ENCODE measurements at regions not wholly inside any gene's neighbourhood (a gene's known extent, or its start where the extent isn't known, plus 50 kb on each side); places are given as distances from the start of the nearest gene placed in this dataset.

DNA sequence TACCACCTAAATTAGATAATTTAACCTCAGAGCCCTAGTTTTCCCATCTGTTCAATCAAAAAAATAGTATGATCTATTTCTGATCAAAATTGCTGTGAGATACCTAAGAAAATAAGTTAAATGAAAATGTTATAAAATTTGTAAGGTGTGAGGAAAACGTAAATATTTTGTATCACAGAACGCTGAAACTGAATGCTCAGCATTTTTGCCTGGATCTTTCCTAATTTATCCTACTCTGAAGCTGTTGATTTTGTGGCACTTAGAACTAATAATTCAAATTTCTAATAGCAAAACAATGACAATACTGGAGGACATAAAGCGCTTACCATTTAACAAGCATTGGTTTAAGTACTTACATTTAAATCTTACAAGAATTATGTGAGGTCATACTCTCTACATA lies 674.2 kb downstream of the FAM181B start:
- POLR2A ChIA-PET = no interaction called here
- CTCF ChIA-PET = no interaction called here
- DNase-seq (ENCODE audit: extremely low spot score) = no peak
- TF ChIP-seq ZNF384 (IDR thresholded peaks at IDR 0.05) (no peak), ELF4 (IDR thresholded peaks at IDR 0.05) (no peak)

DNA sequence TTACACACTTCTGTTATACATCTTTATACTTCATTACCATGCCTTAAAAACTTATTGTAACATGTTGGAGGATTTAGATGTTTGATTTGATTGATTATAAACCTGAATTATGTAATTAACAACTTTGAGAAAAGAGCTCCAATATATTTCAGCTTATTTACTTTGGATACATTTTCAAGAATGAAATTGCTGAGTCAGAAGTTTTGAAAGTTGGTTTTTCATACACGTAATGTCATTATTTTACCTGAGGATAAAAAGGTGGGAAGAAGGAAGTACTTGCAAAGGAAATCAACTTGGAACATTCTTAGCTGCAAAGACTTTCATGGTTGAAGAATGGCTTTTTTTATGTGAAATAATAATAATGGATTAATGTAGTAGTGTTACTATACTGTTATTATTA lies 677.2 kb downstream of the FAM181B start:
- POLR2A ChIA-PET = no interaction called here
- CTCF ChIA-PET = no interaction called here
- DNase-seq (ENCODE audit: extremely low spot score) = no peak
- TF ChIP-seq FOXK2 (IDR thresholded peaks at IDR 0.05) (no peak), L3MBTL2 (conservative IDR thresholded peaks at IDR 0.05) (no peak), NFRKB (IDR thresholded peaks at IDR 0.05) (no peak), FOXA1 (IDR thresholded peaks at IDR 0.05) (no peak), HDGF (IDR thresholded peaks at IDR 0.05; ENCODE audit: borderline replicate concordance) (no peak), SP1 (IDR thresholded peaks at IDR 0.05) (no peak), ZNF384 (IDR thresholded peaks at IDR 0.05) (no peak), SUZ12 (IDR thresholded peaks at IDR 0.05) (no peak)
- TF ChIP-seq, protein P1, sequence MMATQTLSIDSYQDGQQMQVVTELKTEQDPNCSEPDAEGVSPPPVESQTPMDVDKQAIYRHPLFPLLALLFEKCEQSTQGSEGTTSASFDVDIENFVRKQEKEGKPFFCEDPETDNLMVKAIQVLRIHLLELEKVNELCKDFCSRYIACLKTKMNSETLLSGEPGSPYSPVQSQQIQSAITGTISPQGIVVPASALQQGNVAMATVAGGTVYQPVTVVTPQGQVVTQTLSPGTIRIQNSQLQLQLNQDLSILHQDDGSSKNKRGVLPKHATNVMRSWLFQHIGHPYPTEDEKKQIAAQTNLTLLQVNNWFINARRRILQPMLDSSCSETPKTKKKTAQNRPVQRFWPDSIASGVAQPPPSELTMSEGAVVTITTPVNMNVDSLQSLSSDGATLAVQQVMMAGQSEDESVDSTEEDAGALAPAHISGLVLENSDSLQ (IDR thresholded peaks at IDR 0.05) = no peak

DNA sequence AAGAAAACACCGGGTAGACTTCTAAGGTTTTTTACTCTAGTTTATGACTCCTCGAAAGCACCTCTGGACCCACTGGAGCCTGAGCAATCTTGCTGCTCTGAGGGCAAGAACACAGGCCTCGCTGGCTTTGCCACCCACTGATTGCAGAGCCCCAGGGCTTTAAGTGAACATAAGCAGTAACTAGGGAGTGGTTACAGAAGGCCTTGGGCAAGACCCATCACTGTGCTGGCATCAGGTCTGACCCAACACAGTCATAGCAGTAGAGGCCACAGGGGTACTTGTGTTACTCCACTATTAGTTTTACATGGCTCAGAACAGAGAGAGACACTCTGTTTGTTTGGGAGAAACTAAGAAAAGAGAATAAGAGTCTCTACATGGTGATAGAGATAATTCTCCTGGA lies 684.5 kb downstream of the FAM181B start:
- CTCF ChIA-PET = no interaction called here
- POLR2A ChIA-PET = no interaction called here
- DNase-seq (ENCODE audit: extremely low spot score) = no peak
- TF ChIP-seq CTBP1 (IDR thresholded peaks at IDR 0.05; ENCODE audit: borderline replicate concordance) = no peak
- TF ChIP-seq LEF1 (IDR thresholded peaks at IDR 0.05; ENCODE audit: borderline replicate concordance) = no peak
- no peak for TF ChIP-seq FOXK2 (IDR thresholded peaks at IDR 0.05)
- no peak for TF ChIP-seq ZNF384 (IDR thresholded peaks at IDR 0.05)
- TF ChIP-seq FOXM1 (IDR thresholded peaks at IDR 0.05; ENCODE audit: borderline replicate concordance) = no peak
- no peak for TF ChIP-seq TARDBP (IDR thresholded peaks at IDR 0.05)
- TF ChIP-seq, protein P1 (IDR thresholded peaks at IDR 0.05) = no peak
- no peak for TF ChIP-seq ELF4 (IDR thresholded peaks at IDR 0.05)
- no peak for TF ChIP-seq SUZ12 (IDR thresholded peaks at IDR 0.05)
- no peak for TF ChIP-seq BHLHE40 (IDR thresholded peaks at IDR 0.05; ENCODE audit: borderline replicate concordance)
- no peak for TF ChIP-seq HDGF (IDR thresholded peaks at IDR 0.05; ENCODE audit: borderline replicate concordance)
- no peak for TF ChIP-seq FOXA1 (IDR thresholded peaks at IDR 0.05)
- no peak for TF ChIP-seq L3MBTL2 (conservative IDR thresholded peaks at IDR 0.05)
- no peak for TF ChIP-seq SP1 (IDR thresholded peaks at IDR 0.05)

DNA sequence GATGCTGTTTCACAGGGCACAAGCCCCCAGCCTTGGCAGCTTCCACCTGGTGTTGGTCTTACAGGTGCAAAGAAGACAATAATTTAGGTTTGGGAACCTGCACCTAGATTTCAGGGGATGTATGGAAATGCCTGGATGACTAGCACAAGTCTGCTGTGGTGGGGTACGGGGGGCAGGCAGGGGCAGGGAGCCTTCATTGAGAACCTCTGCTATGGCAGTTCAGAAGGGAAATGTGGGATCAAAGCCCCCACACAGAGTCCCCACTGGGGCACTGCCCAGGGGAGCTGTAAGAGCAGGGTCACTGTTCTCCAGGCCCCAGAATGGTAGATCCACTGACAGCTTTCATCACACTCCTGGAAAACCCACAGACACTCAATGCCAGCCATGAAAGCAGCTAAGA lies 686.5 kb downstream of the FAM181B start:
- no peak for TF ChIP-seq CTBP1 (IDR thresholded peaks at IDR 0.05; ENCODE audit: borderline replicate concordance)
- TF ChIP-seq HDGF (IDR thresholded peaks at IDR 0.05; ENCODE audit: borderline replicate concordance) = no peak
- TF ChIP-seq LEF1 (IDR thresholded peaks at IDR 0.05; ENCODE audit: borderline replicate concordance) = no peak
- TF ChIP-seq BHLHE40 (IDR thresholded peaks at IDR 0.05; ENCODE audit: borderline replicate concordance) = no peak
- TF ChIP-seq, protein P1 (IDR thresholded peaks at IDR 0.05) = no peak
- TF ChIP-seq ARNT (IDR thresholded peaks at IDR 0.05) = no peak
- TF ChIP-seq FOXK2 (IDR thresholded peaks at IDR 0.05) = no peak
- TF ChIP-seq TARDBP (IDR thresholded peaks at IDR 0.05) = no peak
- TF ChIP-seq FOXM1 (IDR thresholded peaks at IDR 0.05; ENCODE audit: borderline replicate concordance) = no peak
- TF ChIP-seq SUZ12 (IDR thresholded peaks at IDR 0.05) = no peak
- TF ChIP-seq NFRKB (IDR thresholded peaks at IDR 0.05) = no peak
- TF ChIP-seq L3MBTL2 (conservative IDR thresholded peaks at IDR 0.05) = no peak
- no peak for TF ChIP-seq FOXA1 (IDR thresholded peaks at IDR 0.05)
- TF ChIP-seq SP1 (IDR thresholded peaks at IDR 0.05) = no peak
- no peak for TF ChIP-seq ELF4 (IDR thresholded peaks at IDR 0.05)
- TF ChIP-seq ZNF384 (IDR thresholded peaks at IDR 0.05) = no peak
- ChIA-PET POLR2A (no interaction called here), CTCF (no interaction called here)

DNA sequence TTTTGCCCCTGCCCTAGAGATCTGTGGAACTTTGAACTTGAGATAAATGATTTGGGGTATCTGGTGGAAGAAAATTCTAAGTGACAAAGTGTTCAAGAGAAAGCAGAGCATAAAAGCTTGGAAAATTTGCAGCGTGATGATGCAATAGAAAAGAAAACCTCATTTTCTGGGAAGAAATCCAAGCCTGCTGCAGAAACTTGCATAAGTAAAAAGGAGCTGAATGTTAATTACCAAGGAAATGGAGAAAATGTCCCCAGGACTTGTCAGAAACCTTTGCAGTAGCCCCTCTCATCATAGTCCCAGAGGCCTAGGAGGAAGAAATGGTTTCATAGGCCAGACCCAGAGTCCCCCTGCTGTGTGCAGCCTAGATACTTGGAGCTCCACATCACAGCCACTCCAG lies 686.9 kb downstream of the FAM181B start:
- no peak for DNase-seq (ENCODE audit: extremely low spot score)
- ChIA-PET POLR2A (no interaction called here), CTCF (no interaction called here)
- TF ChIP-seq SUZ12 (IDR thresholded peaks at IDR 0.05) = no peak
- TF ChIP-seq NFRKB (IDR thresholded peaks at IDR 0.05) = no peak
- TF ChIP-seq BHLHE40 (IDR thresholded peaks at IDR 0.05; ENCODE audit: borderline replicate concordance) = no peak
- TF ChIP-seq FOXA1 (IDR thresholded peaks at IDR 0.05) = no peak
- TF ChIP-seq HDGF (IDR thresholded peaks at IDR 0.05; ENCODE audit: borderline replicate concordance) = no peak
- TF ChIP-seq, protein P1 (IDR thresholded peaks at IDR 0.05) = no peak
- no peak for TF ChIP-seq ELF4 (IDR thresholded peaks at IDR 0.05)
- no peak for TF ChIP-seq FOXK2 (IDR thresholded peaks at IDR 0.05)

More for the DNA sequence above, 686.5 kb downstream of the FAM181B start:
- DNase-seq (ENCODE audit: extremely low spot score) = no peak

DNA sequence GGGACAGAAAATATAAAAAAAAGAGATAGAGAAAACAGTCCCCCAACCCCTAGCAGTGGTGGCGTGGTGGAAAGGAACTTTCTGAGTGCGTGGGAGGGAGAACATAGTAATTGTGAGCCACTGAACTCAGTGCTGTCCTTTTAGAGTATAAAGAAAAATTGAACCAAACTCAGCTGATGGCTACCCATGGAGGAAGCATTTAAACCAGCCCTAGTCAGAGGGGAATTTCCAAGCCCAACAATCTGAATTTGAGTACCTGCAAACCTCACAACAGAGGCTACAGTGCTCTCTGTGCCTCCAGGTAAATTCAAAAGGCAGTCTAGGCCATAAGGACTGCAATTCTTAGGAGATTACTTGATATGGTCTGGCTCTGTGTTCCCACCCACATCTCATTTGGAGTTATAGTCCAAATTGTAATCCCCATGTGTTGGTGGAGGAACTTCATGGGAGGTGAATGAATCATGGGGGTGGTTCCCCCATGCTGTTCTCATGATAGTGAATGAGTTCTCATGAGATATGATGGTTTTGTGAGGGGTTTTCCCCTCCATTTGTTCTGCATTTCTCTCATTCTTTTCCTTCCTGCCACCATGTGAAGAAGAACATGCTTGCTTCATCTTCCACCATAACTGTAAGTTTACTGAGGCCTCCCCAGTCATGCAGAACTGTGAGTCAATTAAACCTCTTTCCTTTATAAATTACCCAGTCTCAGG lies 687.8 kb downstream of the FAM181B start:
- no peak for DNase-seq (ENCODE audit: extremely low spot score)
- ChIA-PET CTCF (no interaction called here), POLR2A (no interaction called here)
- TF ChIP-seq L3MBTL2 (conservative IDR thresholded peaks at IDR 0.05) = no peak
- TF ChIP-seq ZNF384 (IDR thresholded peaks at IDR 0.05) = no peak
- no peak for TF ChIP-seq SUZ12 (IDR thresholded peaks at IDR 0.05)
- TF ChIP-seq SP1 (IDR thresholded peaks at IDR 0.05) = no peak
- TF ChIP-seq ELF4 (IDR thresholded peaks at IDR 0.05) = no peak
- TF ChIP-seq, protein P1 (IDR thresholded peaks at IDR 0.05) = no peak
- TF ChIP-seq FOXM1 (IDR thresholded peaks at IDR 0.05; ENCODE audit: borderline replicate concordance) = no peak
- TF ChIP-seq HDGF (IDR thresholded peaks at IDR 0.05; ENCODE audit: borderline replicate concordance) = no peak
- TF ChIP-seq ARNT (IDR thresholded peaks at IDR 0.05) = no peak
- no peak for TF ChIP-seq NFRKB (IDR thresholded peaks at IDR 0.05)
- no peak for TF ChIP-seq CTBP1 (IDR thresholded peaks at IDR 0.05; ENCODE audit: borderline replicate concordance)
- no peak for TF ChIP-seq BHLHE40 (IDR thresholded peaks at IDR 0.05; ENCODE audit: borderline replicate concordance)
- no peak for TF ChIP-seq FOXA1 (IDR thresholded peaks at IDR 0.05)
- TF ChIP-seq TARDBP (IDR thresholded peaks at IDR 0.05) = no peak
- no peak for TF ChIP-seq FOXK2 (IDR thresholded peaks at IDR 0.05)
